OCI-LY7 (cell line): ENCODE measurements at regions not wholly inside any gene's neighbourhood (a gene's known extent, or its start where the extent isn't known, plus 50 kb on each side); places are given as distances from the start of the nearest gene placed in this dataset.

Experiments used
- BruUV-seq: library from RNA; stranded (reverse); fragments of 400-500 nt; replicated peaks from 2 replicates; lab custom pipeline; 2021; lab: Mats Ljungman, UMichigan
- CTCF ChIA-PET: fragments of 300-600 bp; sonication (Branson Sonifier 250); formaldehyde crosslinking; loops from one replicate; lab custom pipeline; 2022; ENCODE audit warnings: antibody characterized with exemption; ENCODE audit not compliant: unreplicated experiment; lab: Charles Lee
- POLR2A ChIA-PET: fragments of 300-600 bp; sonication (Branson Sonifier 250); formaldehyde crosslinking; loops from one replicate; lab custom pipeline; 2022; ENCODE audit warnings: antibody characterized with exemption; lab: Charles Lee
- DNase-seq: peaks from one replicate; pipeline ENCODE4 v3.0.0-alpha.2; 2015; ENCODE audit warnings: low spot score
- H2AFZ ChIP-seq: fragments of 200-600 bp; sonication (generic), shearing (Covaris generic); 2 replicates; pipeline ENCODE4 v1.6.1; 2014; ENCODE audit warnings: mild to moderate bottlenecking, antibody characterized with exemption, low read length, moderate library complexity
- H3K27ac ChIP-seq: fragments of 200-600 bp; sonication (generic); 2 replicates; pipeline ENCODE4 v1.5.1; 2014; ENCODE audit warnings: mixed run types, low read depth, mild to moderate bottlenecking, moderate library complexity, low read length, inconsistent platforms; ENCODE audit not compliant: poor library complexity, severe bottlenecking
- H3K36me3 ChIP-seq: fragments of 200-600 bp; sonication (generic); 2 replicates; pipeline ENCODE4 v1.6.1; 2014; ENCODE audit warnings: mild to moderate bottlenecking, antibody characterized with exemption, low read length, moderate library complexity, mixed read lengths; ENCODE audit not compliant: insufficient read depth
- H3K4me1 ChIP-seq: fragments of 200-600 bp; sonication (generic); 2 replicates; pipeline ENCODE4 v1.5.1; 2014; ENCODE audit warnings: mild to moderate bottlenecking, low read length; ENCODE audit not compliant: insufficient read depth, poor library complexity, severe bottlenecking
- H3K4me2 ChIP-seq: fragments of 200-600 bp; sonication (generic); 2 replicates; pipeline ENCODE4 v1.6.1; 2014; ENCODE audit warnings: mild to moderate bottlenecking, low read length
- H3K4me3 ChIP-seq: fragments of 200-600 bp; sonication (generic); 2 replicates; pipeline ENCODE4 v1.5.1; 2014; ENCODE audit warnings: mild to moderate bottlenecking, low read depth, low read length; ENCODE audit not compliant: poor library complexity, severe bottlenecking
- H3K79me2 ChIP-seq: fragments of 200-600 bp; sonication (generic); 2 replicates; pipeline ENCODE4 v1.6.1; 2016; ENCODE audit warnings: low read depth, mild to moderate bottlenecking, low read length, moderate library complexity, mixed read lengths; ENCODE audit not compliant: insufficient read depth
- H3K9me2 ChIP-seq: fragments of 200-600 bp; sonication (generic); 2 replicates; pipeline ENCODE4 v1.6.1; 2016; ENCODE audit warnings: mild to moderate bottlenecking, low read length, mixed read lengths; ENCODE audit not compliant: insufficient read depth
- H3K9me3 ChIP-seq: fragments of 200-600 bp; sonication (generic); 2 replicates; pipeline ENCODE4 v1.6.1; 2014; ENCODE audit warnings: mild to moderate bottlenecking, mixed run types, low read length, mixed read lengths
- H4K20me1 ChIP-seq: fragments of 200-600 bp; sonication (generic); 2 replicates; pipeline ENCODE4 v1.6.1; 2014; ENCODE audit warnings: mild to moderate bottlenecking, antibody characterized with exemption, low read length, moderate library complexity, mixed read lengths; ENCODE audit not compliant: insufficient read depth
- CTCF ChIP-seq: fragments of 200-600 bp; sonication (generic); conservative IDR thresholded peaks from 2 replicates; pipeline ENCODE4 v1.5.1; 2014; ENCODE audit warnings: mild to moderate bottlenecking, antibody characterized with exemption, low read length, moderate library complexity, mixed read lengths
- EZH2phosphoT487 ChIP-seq: fragments of 200-600 bp; sonication (generic); IDR thresholded peaks from 2 replicates; pipeline ENCODE4 v1.6.1; 2018; ENCODE audit warnings: low read depth, borderline replicate concordance, mild to moderate bottlenecking, mixed run types, antibody characterized with exemption, low read length, moderate library complexity, mixed read lengths
- intact Hi-C: fragments of 100-400 bp; cut with micrococcal nuclease; formaldehyde crosslinking; loops from one replicate; pipeline ENCODE4 v1.10.0; 2022; ENCODE audit not compliant: unreplicated experiment

- H3K9me3 ChIP-seq = no peaks in the 10 kb centered on the region
- no peak for TF ChIP-seq CTCF
- no peak for TF ChIP-seq EZH2phosphoT487
- no peaks in the 10 kb centered on the region for H3K36me3 ChIP-seq
- no peaks in the 10 kb centered on the region for H3K4me1 ChIP-seq
- intact Hi-C loops = no loop called here
- ChIA-PET CTCF (no interaction called here), POLR2A (no interaction called here)
- BruUV-seq = no TSS peak
- no peak for DNase-seq
- H4K20me1 ChIP-seq = no peaks in the 10 kb centered on the region
- H3K27ac ChIP-seq = no peak overlapping the region
- H3K4me3 ChIP-seq = no peak overlapping the region
- no peaks in the 10 kb centered on the region for H3K79me2 ChIP-seq
- H2AFZ ChIP-seq = no peak overlapping the region
- no peaks in the 10 kb centered on the region for H3K9me2 ChIP-seq
- H3K4me2 ChIP-seq = no peak overlapping the region
These were observed 147.1 kb downstream of the NHLRC3 start for GRCh38 chr13:39185326-39185725.

GRCh38 chr13:39186205-39186875 is 148.1 kb downstream of the NHLRC3 start:
- H2AFZ ChIP-seq = no peak overlapping the region
- DNase-seq = no peak
- no peak overlapping the region for H3K4me2 ChIP-seq
- H3K9me2 ChIP-seq = no peaks in the 10 kb centered on the region
- no TSS peak for BruUV-seq
- no peak overlapping the region for H3K4me3 ChIP-seq
- ChIA-PET POLR2A (no interaction called here), CTCF (no interaction called here)
- H4K20me1 ChIP-seq = no peaks in the 10 kb centered on the region
- no peaks in the 10 kb centered on the region for H3K79me2 ChIP-seq
- intact Hi-C loops = no loop called here
- no peaks in the 10 kb centered on the region for H3K9me3 ChIP-seq
- no peaks in the 10 kb centered on the region for H3K4me1 ChIP-seq
- no peak overlapping the region for H3K27ac ChIP-seq
- TF ChIP-seq CTCF = no peak
- no peak for TF ChIP-seq EZH2phosphoT487
- no peaks in the 10 kb centered on the region for H3K36me3 ChIP-seq

- intact Hi-C loops = no loop called here
- CTCF ChIA-PET = no interaction called here
These were observed 151.5 kb downstream of the NHLRC3 start for GRCh38 chr13:39189778-39190177.

More at GRCh38 chr13:39189778-39190177, 151.5 kb downstream of the NHLRC3 start:
- Histone ChIP-seq H2AFZ (no peak overlapping the region), H3K4me2 (no peak overlapping the region), H3K27ac (no peak overlapping the region), H3K9me3 (no peaks in the 10 kb centered on the region), H3K4me1 (no peaks in the 10 kb centered on the region), H3K36me3 (no peaks in the 10 kb centered on the region), H3K79me2 (no peaks in the 10 kb centered on the region), H4K20me1 (no peaks in the 10 kb centered on the region), H3K4me3 (no peak overlapping the region), H3K9me2 (no peaks in the 10 kb centered on the region)
- TF ChIP-seq EZH2phosphoT487 (no peak), CTCF (no peak)
- POLR2A ChIA-PET = no interaction called here
- no peak for DNase-seq
- no TSS peak for BruUV-seq
